ENCODE measurements at regions not wholly inside any gene's neighbourhood (a gene's known extent, or its start where the extent isn't known, plus 50 kb on each side); places are given as distances from the start of the nearest gene placed in this dataset.
"Not testable (repeated sequence)": the region's sequence is repeated elsewhere in the genome, so short reads cannot be mapped to it uniquely, and the experiment has no call there.

DNA sequence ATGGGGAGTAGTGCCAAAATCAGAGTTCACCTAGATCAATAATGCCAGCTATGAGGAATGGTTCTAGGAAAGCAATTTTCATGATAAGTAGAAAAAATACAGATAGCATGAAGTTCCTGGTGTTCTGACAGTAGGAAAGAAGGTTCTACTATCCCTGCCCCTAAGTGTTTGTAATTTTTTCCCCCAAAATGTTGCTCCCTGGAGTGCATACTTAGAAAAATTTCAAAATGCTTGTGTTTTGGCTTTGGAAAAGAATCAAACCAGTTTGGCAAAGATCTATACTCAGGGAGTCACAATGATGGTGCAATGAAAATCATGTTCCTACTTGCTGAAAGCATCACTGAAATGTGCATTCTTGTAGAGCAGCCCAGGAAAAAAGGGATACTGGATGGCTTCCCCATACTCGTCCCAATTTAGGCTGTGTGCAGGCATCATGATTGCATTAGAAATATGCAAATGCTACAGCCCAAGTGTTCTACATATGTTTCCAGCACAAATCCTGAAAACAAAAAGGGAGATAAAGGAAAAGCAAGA lies 74.7 kb downstream of the LPAR4 start:
- no peak for DNase-seq (ENCODE audit: low spot score in 2 of 2)
- Mint-ChIP-seq H3K27ac (no peak overlapping the region), H3K9me3 (no peaks in the 10 kb centered on the region), H3K36me3 (no peaks in the 10 kb centered on the region)
- no peak for ATAC-seq

DNA sequence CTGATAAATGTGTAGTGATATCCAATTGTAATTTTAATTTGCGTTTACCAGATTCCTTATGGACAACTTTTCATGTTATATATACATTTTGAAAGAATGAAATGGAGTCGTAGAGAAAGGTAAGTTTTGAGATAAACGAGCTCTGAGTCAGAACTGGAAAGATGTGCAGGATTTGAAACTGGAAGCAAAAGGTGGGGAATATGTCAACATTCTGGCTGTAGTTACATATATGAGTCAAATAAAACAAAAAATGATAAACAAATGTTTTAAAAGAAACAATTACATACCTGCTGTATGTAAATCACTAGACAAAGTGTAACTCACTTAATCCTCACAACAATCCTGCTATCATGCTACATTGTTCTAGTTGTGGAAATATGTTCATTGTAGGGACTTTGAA lies 84.0 kb downstream of the LPAR4 start:
- H3K27ac Mint-ChIP-seq = no peak overlapping the region
- no peak for DNase-seq (ENCODE audit: low spot score in 2 of 2)
- peak in 1 of 2 donors; percentile 62 for ATAC-seq
- H3K9me3 Mint-ChIP-seq = no peaks in the 10 kb centered on the region
- no peaks in the 10 kb centered on the region for H3K36me3 Mint-ChIP-seq

DNA sequence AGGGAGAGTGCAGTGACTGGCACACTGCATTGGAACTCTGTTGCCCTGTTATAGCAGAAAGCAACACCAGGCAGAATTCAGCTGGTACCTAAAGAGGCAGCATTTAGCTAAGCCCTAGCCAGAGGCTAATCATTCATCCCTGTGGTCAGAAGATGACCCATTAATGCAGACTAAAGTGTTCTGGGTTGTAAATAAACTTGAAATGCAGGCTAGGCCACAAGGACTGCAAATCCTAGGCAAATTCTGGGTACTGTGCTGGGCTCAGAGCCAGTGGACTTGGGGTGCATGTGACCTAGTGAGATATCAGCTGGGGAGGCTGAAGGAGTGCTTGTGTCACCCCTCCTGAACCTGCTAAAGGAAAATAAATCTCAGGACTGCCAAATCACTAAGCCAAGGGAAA lies 91.2 kb downstream of the LPAR4 start:
- Mint-ChIP-seq H3K27ac (no peak overlapping the region), H3K9me3 (no peaks in the 10 kb centered on the region), H3K36me3 (no peaks in the 10 kb centered on the region)
- DNase-seq (ENCODE audit: low spot score in 2 of 2) (no peak), ATAC-seq (no peak)

DNA sequence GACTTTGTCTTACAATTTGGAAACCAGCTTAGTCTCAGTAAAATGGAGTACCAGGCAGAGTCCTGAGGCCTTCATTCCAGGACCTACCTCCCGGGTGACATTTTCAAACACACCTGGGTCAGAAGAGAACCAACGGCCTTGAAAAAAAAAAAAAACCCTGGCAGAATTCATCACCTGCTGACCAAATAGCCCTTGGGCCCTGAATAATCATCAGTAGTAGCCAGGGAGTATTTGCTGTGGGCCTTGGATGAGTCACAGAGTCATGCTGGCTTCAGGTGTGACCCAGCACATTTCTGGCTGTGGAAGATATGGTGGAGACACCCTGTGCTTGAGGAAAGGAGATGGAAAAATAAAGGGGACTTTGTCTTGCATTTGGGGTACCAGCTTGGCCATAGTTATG lies 92.2 kb downstream of the LPAR4 start:
- H3K27ac Mint-ChIP-seq = peak overlapping the region in 1 of 2 donors; percentile 68

DNA sequence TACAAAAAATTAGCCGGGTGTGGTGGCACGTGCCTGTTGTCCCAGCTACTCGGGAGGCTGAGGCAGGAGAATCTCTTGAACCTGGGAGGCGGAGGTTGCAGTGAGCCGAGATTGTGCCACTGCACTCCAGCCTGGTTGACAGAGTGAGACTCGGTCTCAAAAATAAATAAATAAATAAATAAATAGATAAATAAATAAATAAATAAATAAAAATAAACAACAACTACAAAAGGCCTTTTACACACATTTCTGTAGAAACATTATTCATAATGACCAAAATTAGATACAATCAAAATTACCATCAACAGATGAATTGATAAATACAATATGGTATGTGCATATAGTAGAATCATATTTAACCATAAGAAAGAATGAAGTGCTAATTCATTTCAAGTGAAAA lies 96.7 kb downstream of the LPAR4 start:
- not testable (repeated sequence) for DNase-seq (ENCODE audit: low spot score in 2 of 2); H3K36me3 Mint-ChIP-seq; ATAC-seq; H3K9me3 Mint-ChIP-seq; H3K27ac Mint-ChIP-seq

More for the DNA sequence above, 92.2 kb downstream of the LPAR4 start:
- Mint-ChIP-seq H3K36me3 (no peaks in the 10 kb centered on the region), H3K9me3 (no peaks in the 10 kb centered on the region)
- no peak for DNase-seq (ENCODE audit: low spot score in 2 of 2)
- no peak for ATAC-seq

DNA sequence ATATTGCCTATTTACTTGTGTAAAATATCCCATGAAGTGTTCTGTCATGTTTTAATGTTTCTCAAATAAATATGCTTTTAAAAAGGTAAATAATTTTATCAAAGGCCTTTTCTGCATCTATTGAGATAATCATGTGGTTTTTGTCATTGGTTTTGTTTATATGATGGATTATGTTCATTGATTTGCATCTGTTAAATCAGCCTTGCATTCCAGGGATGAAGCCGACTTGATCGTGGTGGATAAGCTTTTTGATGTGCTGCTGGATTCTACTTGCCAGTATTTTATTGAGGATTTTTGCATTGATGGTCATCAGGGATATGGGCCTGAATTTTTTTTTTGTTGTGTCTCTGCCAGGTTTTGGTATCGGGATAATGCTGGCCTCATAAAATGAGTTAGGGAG lies 63.9 kb upstream of the P2RY10 start:
- H3K27ac Mint-ChIP-seq; ATAC-seq; DNase-seq (ENCODE audit: low spot score in 2 of 2): not testable (repeated sequence)
- Mint-ChIP-seq H3K9me3 (peaks cover 15 to 24% of the 10 kb centered on the region in 2 donors), H3K36me3 (peaks cover 21 to 24% of the 10 kb centered on the region in 2 donors)

DNA sequence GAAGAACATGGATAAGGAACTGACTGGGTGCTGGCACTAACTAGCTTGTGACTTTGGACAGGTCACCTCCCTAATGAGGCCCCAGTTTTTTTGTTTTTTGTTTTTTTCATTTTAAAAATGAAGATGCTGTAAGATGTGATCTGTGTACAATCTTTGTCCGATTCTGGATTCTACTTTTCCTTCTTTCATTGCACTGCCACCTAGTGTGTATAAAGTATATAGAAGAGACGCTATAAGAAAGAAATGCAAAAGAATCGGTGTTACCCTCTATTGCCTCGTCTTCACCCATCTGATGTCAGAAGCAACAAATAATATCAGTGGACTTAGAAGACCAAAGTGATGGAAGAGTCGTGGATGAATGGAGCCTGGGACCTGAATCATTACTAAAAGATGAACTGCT lies 58.6 kb upstream of the P2RY10 start:
- peak; percentile 28 to 47 for ATAC-seq
- Mint-ChIP-seq H3K36me3 (peaks cover 0 to 7% of the 10 kb centered on the region in 2 donors), H3K9me3 (no peaks in the 10 kb centered on the region), H3K27ac (peak overlapping the region in 1 of 2 donors; percentile 56)
- no peak for DNase-seq (ENCODE audit: low spot score in 2 of 2)

Data from activated naive CD4-positive, alpha-beta T cell treated with anti-CD3 and anti-CD28 coated beads, Interleukin-2, amount 50 U/mL, for 72 hours (primary cell).